ENCODE measurements at regions not wholly inside any gene's neighbourhood (a gene's known extent, or its start where the extent isn't known, plus 50 kb on each side); places are given as distances from the start of the nearest gene placed in this dataset.

DNA sequence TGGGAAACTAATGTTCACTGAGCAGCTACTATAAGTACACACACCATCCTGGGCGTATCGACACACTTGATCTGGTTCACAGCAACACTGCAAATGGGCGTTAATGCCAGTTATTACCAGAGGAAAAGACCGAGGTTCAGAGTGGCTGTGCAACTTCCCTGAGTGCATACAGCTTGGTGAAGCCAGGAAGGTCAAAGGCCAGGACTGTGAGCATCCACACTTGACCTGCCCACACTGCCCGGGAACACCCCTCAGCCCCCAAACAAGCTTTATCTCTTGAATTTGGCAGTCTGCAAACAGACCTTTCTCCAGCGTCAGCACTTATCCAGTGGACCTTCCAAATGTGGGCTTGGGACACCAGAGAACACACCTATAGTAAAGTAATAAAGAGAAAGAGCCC lies 312.6 kb downstream of the BCL11B start:
- Histone ChIP-seq H3K79me1 (ENCODE audit: low read depth in 1 of 2, low read length in 2 of 2) (no peaks in the 10 kb centered on the region), H3K14ac (replicated peaks; ENCODE audit: low read depth, low read length) (no peak overlapping the region), H2AK5ac (ENCODE audit: low read depth, low read length) (no peak overlapping the region), H3K9ac (ENCODE audit: low read depth, low read length) (no peak overlapping the region), H3K4ac (ENCODE audit: low read depth, low read length) (no peak overlapping the region), H4K8ac (ENCODE audit: low read depth in 2 of 2, low read length in 2 of 2) (no peak overlapping the region), H4K91ac (ENCODE audit: insufficient read depth, low read depth, low read length) (no peak overlapping the region), H3K23ac (ENCODE audit: low read depth, low read length) (no peak overlapping the region), H4K20me1 (ENCODE audit: insufficient read depth, low read length) (no peaks in the 10 kb centered on the region), H3K4me1 (ENCODE audit: control insufficient read depth, insufficient read depth, low read length) (no peaks in the 10 kb centered on the region), H3K9me3 (ENCODE audit: control insufficient read depth, insufficient read depth, low read length) (peaks cover 52% of the 10 kb centered on the region), H3K56ac (ENCODE audit: extremely low read depth, insufficient read depth, low read length) (no peak overlapping the region), H3K4me3 (ENCODE audit: insufficient read depth, low read depth, low read length) (no peak overlapping the region), H3K36me3 (ENCODE audit: control insufficient read depth, insufficient read depth, low read length) (no peaks in the 10 kb centered on the region), H3K9me1 (ENCODE audit: insufficient read depth, low read length) (no peaks in the 10 kb centered on the region), H3K18ac (ENCODE audit: low read depth, low read length) (no peak overlapping the region), H2BK5ac (ENCODE audit: low read depth, low read length, poor library complexity, severe bottlenecking) (no peak overlapping the region), H2BK20ac (ENCODE audit: low read depth, low read length) (no peak overlapping the region), H2AK9ac (replicated peaks; ENCODE audit: low read depth, low read length, poor library complexity) (no peak overlapping the region), H3K27ac (ENCODE audit: insufficient read depth, low read length) (no peak overlapping the region), H3K4me2 (ENCODE audit: low read depth, low read length) (no peak overlapping the region), H2BK120ac (ENCODE audit: low read depth, low read length) (no peak overlapping the region), H2BK15ac (ENCODE audit: low read depth, low read length) (no peak overlapping the region), H3K27me3 (ENCODE audit: control insufficient read depth, insufficient read depth, low read length) (no peaks in the 10 kb centered on the region), H2AFZ (replicated peaks; ENCODE audit: low read length, poor library complexity) (no peak overlapping the region), H4K5ac (ENCODE audit: low read depth, low read length) (no peak overlapping the region)
- ATAC-seq (ENCODE audit: low read depth) (no peak), DNase-seq (no peak)
- dilution Hi-C loops (cut with HindIII; ENCODE audit: low sequenced_read_pairs, unreplicated experiment) (no loop called here), in situ Hi-C loops (cut with MboI; ENCODE audit: low sequenced_read_pairs) (no loop called here), intact Hi-C loops (cut with micrococcal nuclease) (no loop called here)
- POLR2A ChIA-PET (ENCODE audit: unreplicated experiment): no interaction called here
- no peak for TF ChIP-seq FOS (IDR thresholded peaks at IDR 0.05; ENCODE audit: low read depth, low read length)
- no peak for TF ChIP-seq CHD1 (IDR thresholded peaks at IDR 0.05; ENCODE audit: low read depth, low read length)
- TF ChIP-seq BHLHE40 (IDR thresholded peaks at IDR 0.05; ENCODE audit: low read depth, low read length): no peak
- no peak for TF ChIP-seq RFX5 (IDR thresholded peaks at IDR 0.05; ENCODE audit: low read depth, low read length)
- TF ChIP-seq SMC3 (IDR thresholded peaks at IDR 0.05; ENCODE audit: low read depth, low read length): no peak
- no peak for TF ChIP-seq MAFK (IDR thresholded peaks at IDR 0.05; ENCODE audit: low read depth, low read length)
- TF ChIP-seq, protein P1, sequence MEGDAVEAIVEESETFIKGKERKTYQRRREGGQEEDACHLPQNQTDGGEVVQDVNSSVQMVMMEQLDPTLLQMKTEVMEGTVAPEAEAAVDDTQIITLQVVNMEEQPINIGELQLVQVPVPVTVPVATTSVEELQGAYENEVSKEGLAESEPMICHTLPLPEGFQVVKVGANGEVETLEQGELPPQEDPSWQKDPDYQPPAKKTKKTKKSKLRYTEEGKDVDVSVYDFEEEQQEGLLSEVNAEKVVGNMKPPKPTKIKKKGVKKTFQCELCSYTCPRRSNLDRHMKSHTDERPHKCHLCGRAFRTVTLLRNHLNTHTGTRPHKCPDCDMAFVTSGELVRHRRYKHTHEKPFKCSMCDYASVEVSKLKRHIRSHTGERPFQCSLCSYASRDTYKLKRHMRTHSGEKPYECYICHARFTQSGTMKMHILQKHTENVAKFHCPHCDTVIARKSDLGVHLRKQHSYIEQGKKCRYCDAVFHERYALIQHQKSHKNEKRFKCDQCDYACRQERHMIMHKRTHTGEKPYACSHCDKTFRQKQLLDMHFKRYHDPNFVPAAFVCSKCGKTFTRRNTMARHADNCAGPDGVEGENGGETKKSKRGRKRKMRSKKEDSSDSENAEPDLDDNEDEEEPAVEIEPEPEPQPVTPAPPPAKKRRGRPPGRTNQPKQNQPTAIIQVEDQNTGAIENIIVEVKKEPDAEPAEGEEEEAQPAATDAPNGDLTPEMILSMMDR (conservative IDR thresholded peaks at IDR 0.05; ENCODE audit: low read depth, low read length): no peak
- TF ChIP-seq MAZ (IDR thresholded peaks at IDR 0.05; ENCODE audit: borderline replicate concordance, low read depth, low read length): no peak
- TF ChIP-seq, protein P2, sequence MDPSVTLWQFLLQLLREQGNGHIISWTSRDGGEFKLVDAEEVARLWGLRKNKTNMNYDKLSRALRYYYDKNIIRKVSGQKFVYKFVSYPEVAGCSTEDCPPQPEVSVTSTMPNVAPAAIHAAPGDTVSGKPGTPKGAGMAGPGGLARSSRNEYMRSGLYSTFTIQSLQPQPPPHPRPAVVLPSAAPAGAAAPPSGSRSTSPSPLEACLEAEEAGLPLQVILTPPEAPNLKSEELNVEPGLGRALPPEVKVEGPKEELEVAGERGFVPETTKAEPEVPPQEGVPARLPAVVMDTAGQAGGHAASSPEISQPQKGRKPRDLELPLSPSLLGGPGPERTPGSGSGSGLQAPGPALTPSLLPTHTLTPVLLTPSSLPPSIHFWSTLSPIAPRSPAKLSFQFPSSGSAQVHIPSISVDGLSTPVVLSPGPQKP (IDR thresholded peaks at IDR 0.05; ENCODE audit: borderline replicate concordance, low read depth, low read length): no peak
- WGBS, 2 experiments (ENCODE audit: extremely low coverage in 2 of 2, insufficient read length in 1 of 2): 29% methylated on average over 2 of the region's 6 CpGs; no CpG with 5 or more reads in 1 of the 2 experiments
- no TSS peak for BruUV-seq (replicated peaks)
- CTCF ChIA-PET: no interaction called here

Measured in IMR-90 (cell line).